ENCODE measurements at regions not wholly inside any gene's neighbourhood (a gene's known extent, or its start where the extent isn't known, plus 50 kb on each side); places are given as distances from the start of the nearest gene placed in this dataset.

DNA sequence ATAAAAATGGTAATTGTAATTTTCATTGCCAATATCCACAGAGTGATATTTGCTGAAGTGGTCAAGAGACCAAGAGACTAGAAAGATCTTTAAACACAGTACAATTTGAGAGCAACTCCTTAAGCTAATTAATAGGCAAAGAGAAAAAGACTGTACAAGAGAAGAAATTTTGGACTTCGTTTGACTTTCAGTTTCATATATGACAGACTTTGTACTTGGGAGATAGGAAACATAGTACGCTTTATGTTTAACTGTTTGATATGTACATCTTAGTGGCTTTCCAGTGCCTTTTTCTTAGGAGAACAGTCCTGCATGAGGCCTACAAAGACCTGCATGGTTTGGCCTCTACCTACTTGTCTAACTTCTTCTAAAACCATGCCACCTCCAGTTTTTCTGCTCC is 1118.1 kb downstream of the TRHDE start:
- TF ChIP-seq YY1 (IDR thresholded peaks at IDR 0.05; ENCODE audit: insufficient read depth, insufficient read length) = no peak
- TF ChIP-seq SUZ12 (IDR thresholded peaks at IDR 0.05; ENCODE audit: extremely low read depth, insufficient read depth, insufficient read length) = no peak
- no peak for TF ChIP-seq ZNF274 (IDR thresholded peaks at IDR 0.05; ENCODE audit: low read depth, low read length)
